ENCODE measurements at regions not wholly inside any gene's neighbourhood (a gene's known extent, or its start where the extent isn't known, plus 50 kb on each side); places are given as distances from the start of the nearest gene placed in this dataset.

- TF ChIP-seq CTCF (IDR thresholded peaks at IDR 0.05) (no peak), EP300 (IDR thresholded peaks at IDR 0.05) (no peak)
Observed at GRCh38 chr13:86900906-86901305, 770.3 kb upstream of the SLITRK5 start.

All from ovary (tissue), 3 donors.